Activated CD4-positive, alpha-beta T cell treated with anti-CD3 and anti-CD28 coated beads, Interleukin-2, amount 10 ng/mL, durations not matched to agents 7 days and 5 days (primary cell): ENCODE measurements at regions not wholly inside any gene's neighbourhood (a gene's known extent, or its start where the extent isn't known, plus 50 kb on each side); places are given as distances from the start of the nearest gene placed in this dataset.

Experiments
- CTCF ChIA-PET: fragments of 350-600 bp; sonication (Branson Sonifier 250); formaldehyde crosslinking; loops from one replicate; lab custom pipeline; 2021; ENCODE audit warnings: antibody characterized with exemption; lab: Charles Lee
- POLR2A ChIA-PET: fragments of 350-600 bp; sonication (Branson Sonifier 250); formaldehyde crosslinking; loops from one replicate; lab custom pipeline; 2021; ENCODE audit warnings: antibody characterized with exemption; lab: Charles Lee
- DNase-seq: peaks from one replicate; pipeline ENCODE4 v3.0.0-alpha.2; 2020
- H3K27ac Mint-ChIP-seq: one replicate; pipeline ENCODE4 v1.8.0; 2021; ENCODE audit warnings: mild to moderate bottlenecking, moderate library complexity, mixed read lengths
- H3K27me3 Mint-ChIP-seq: one replicate; pipeline ENCODE4 v1.8.0; 2021; ENCODE audit warnings: mixed read lengths
- H3K36me3 Mint-ChIP-seq: one replicate; pipeline ENCODE4 v1.8.0; 2021; ENCODE audit warnings: low read depth, mixed read lengths
- H3K4me1 Mint-ChIP-seq: one replicate; pipeline ENCODE4 v1.8.0; 2021; ENCODE audit warnings: mixed read lengths
- H3K4me3 Mint-ChIP-seq: one replicate; pipeline ENCODE4 v1.8.0; 2021; ENCODE audit warnings: mild to moderate bottlenecking, moderate library complexity, mixed read lengths
- H3K9me3 Mint-ChIP-seq: one replicate; pipeline ENCODE4 v1.8.0; 2021; ENCODE audit warnings: mixed read lengths

DNA sequence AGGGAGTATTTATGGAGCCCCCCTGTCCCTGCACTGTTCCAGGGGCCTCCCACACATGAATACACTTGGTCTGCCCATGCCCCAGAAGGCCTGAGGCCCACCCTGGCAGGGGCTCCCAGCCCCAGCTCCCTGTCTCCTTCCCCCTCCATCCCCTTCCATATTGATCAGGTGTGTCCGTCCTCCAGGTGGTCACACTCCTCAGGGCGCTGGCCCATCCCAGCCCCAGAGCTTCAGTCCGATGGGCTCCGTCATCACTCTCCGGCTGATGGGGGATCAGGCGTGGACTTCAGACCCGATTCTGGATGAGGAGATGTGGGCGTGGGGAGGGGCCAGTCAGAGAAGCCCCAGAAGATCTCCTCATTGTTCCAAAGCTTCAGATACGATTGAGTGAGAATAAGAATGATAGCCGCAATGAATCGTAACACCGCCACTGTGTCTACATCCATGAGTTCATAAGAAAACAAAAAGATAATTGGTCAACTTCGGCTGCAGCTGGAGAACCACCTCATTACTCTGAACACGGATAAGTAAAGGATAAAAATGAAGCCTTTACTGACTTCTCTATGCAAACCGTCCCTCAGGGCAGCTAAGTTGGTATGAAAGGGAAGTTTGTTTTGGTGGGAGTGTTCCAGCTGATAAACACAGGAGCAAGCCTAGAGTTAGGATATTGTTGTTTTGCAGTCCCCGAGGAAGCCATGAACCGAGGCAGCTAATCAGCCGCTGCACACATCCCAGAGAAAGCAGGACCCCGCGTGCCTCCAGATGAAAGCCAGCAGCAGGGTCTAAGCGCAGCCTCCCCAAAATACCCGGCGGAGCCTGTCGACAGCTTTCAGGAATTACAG, 279.5 kb downstream of the NDUFA10 start:
- no peaks in the 10 kb centered on the region for H3K4me1 Mint-ChIP-seq
- CTCF ChIA-PET, result no interaction called here
- H3K9me3 Mint-ChIP-seq, result no peaks in the 10 kb centered on the region
- no peak overlapping the region for H3K27ac Mint-ChIP-seq
- H3K36me3 Mint-ChIP-seq, result no peaks in the 10 kb centered on the region
- POLR2A ChIA-PET, result no interaction called here
- DNase-seq, result no peak
- H3K4me3 Mint-ChIP-seq, result no peak overlapping the region
- no peaks in the 10 kb centered on the region for H3K27me3 Mint-ChIP-seq

DNA sequence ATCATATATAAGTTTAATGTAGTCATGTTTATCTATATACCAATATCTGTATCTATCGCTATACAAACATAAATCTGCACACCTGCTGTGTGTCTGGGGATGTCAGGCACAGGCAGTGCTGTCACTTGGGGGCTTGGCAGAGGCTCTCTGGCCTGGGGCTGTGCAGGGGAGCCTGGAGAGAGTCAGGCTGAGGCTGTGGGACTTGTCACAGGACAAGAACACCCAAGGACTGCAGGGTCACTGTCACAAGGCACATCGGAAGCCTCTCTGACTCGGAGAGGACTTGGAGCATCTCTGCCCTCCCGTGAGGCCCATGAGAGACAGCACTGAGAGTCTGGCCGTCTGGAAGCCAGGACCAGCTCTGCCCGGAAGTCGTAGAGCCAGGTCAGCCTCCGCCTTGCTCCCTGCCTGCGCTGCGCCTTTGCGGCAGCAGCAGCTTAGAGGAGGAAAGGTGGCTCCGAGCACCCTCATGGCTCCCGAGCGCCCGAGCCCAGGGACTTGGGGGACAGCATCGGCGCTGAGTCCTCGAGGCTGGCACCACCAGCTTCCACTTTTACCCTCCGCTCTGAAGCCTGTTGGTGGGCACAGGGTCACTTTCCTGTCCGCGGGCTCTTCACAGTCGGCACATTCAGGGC, 280.3 kb downstream of the NDUFA10 start:
- Mint-ChIP-seq H3K27ac (no peak overlapping the region), H3K9me3 (no peaks in the 10 kb centered on the region), H3K36me3 (no peaks in the 10 kb centered on the region), H3K27me3 (no peaks in the 10 kb centered on the region), H3K4me1 (no peaks in the 10 kb centered on the region), H3K4me3 (no peak overlapping the region)
- no peak for DNase-seq
- ChIA-PET CTCF (no interaction called here), POLR2A (no interaction called here)

DNA sequence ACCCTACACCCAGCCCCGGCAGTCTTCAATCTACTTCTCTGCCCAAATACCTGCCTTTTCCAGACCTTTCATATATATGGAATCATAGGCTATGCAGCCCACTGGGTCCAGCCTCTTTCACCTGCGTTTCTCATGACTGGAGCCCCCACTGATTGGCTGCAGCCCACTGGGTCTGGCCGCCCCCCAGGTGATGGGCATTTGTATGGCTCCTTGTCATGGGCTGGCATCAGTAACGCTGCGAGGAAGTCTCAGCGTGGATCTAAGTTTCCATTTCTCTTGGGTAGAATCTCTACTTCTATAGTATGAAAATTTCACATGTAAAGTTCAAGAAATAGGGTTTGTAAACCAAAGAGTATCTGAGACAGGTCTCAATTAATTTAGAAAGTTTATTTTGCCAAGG, 281.9 kb downstream of the NDUFA10 start:
- Mint-ChIP-seq H3K27ac (no peak overlapping the region), H3K9me3 (no peaks in the 10 kb centered on the region), H3K4me3 (no peak overlapping the region), H3K4me1 (no peaks in the 10 kb centered on the region), H3K36me3 (no peaks in the 10 kb centered on the region), H3K27me3 (no peaks in the 10 kb centered on the region)
- CTCF ChIA-PET, result interaction anchor here (0.6 kb wide), 1 partner anchor 574 kb away, joined by 5 read pairs; no protein-coding TSS in a partner anchor
- POLR2A ChIA-PET, result no interaction called here
- DNase-seq, result no peak

- H3K36me3 Mint-ChIP-seq, result no peaks in the 10 kb centered on the region
- ChIA-PET CTCF (no interaction called here), POLR2A (no interaction called here)
- H3K27me3 Mint-ChIP-seq, result no peaks in the 10 kb centered on the region
- no peak overlapping the region for H3K4me3 Mint-ChIP-seq
- no peaks in the 10 kb centered on the region for H3K4me1 Mint-ChIP-seq
- no peak overlapping the region for H3K27ac Mint-ChIP-seq
- no peaks in the 10 kb centered on the region for H3K9me3 Mint-ChIP-seq
- no peak for DNase-seq
These were observed 282.8 kb downstream of the NDUFA10 start for GRCh38 chr2:239742377-239742776.

DNA sequence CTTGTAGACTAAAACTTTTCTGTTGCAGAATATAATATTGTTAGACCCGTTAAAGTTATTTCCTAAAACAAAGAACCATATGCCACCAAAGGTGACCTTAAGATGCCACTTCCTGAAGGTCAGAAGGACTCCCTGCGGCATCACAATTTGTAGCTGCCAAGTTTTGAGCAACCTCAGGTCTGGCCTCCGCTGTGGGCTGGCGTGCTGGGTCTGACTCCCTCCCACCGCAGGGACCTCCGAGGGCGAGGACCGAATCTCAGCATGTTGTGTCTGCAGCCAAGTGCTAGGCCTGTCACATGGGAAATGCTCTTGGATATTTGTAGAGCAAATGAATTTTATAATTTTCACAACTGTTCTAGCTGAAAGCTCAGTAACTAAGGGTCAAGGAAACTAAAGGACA, 285.9 kb downstream of the NDUFA10 start:
- POLR2A ChIA-PET, result no interaction called here
- Mint-ChIP-seq H3K36me3 (no peaks in the 10 kb centered on the region), H3K4me3 (no peak overlapping the region), H3K9me3 (no peaks in the 10 kb centered on the region), H3K4me1 (no peaks in the 10 kb centered on the region), H3K27ac (no peak overlapping the region), H3K27me3 (no peaks in the 10 kb centered on the region)
- CTCF ChIA-PET, result interaction anchor here (0.6 to 1.7 kb wide), 2 partner anchors 10 to 671 kb away, joined by 3 to 5 read pairs; no protein-coding TSS in a partner anchor
- DNase-seq, result no peak

DNA sequence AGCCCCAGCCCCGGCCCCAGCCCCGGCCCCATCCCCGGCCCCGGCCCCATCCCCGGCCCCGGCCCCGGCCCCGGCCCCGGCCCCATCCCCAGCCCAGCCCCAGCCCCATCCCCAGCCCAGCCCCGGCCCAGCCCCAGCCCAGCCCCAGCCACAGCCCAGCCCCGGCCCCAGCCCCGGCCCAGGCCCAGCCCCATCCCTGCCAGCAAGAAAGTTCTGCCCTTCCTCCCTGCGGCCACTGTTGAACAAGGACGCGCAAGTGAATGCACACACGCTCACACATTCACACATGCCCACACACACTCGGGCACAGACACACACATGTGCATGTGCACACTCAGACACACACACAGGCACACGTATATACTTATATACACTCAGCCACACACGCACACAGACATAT, 287.0 kb downstream of the NDUFA10 start:
- DNase-seq, result no peak
- no peaks in the 10 kb centered on the region for H3K27me3 Mint-ChIP-seq
- ChIA-PET CTCF (no interaction called here), POLR2A (no interaction called here)
- peaks cover 6% of the 10 kb centered on the region for H3K9me3 Mint-ChIP-seq
- H3K4me3 Mint-ChIP-seq, result no peak overlapping the region
- H3K27ac Mint-ChIP-seq, result no peak overlapping the region
- no peaks in the 10 kb centered on the region for H3K36me3 Mint-ChIP-seq
- no peaks in the 10 kb centered on the region for H3K4me1 Mint-ChIP-seq

GRCh38 chr2:239737144-239737463, 288.0 kb downstream of the NDUFA10 start:
- H3K4me3 Mint-ChIP-seq, result no peak overlapping the region
- H3K27ac Mint-ChIP-seq, result no peak overlapping the region
- H3K4me1 Mint-ChIP-seq, result no peaks in the 10 kb centered on the region
- ChIA-PET CTCF (no interaction called here), POLR2A (no interaction called here)
- H3K9me3 Mint-ChIP-seq, result peaks cover 6% of the 10 kb centered on the region
- no peak for DNase-seq
- H3K27me3 Mint-ChIP-seq, result no peaks in the 10 kb centered on the region
- H3K36me3 Mint-ChIP-seq, result no peaks in the 10 kb centered on the region

DNA sequence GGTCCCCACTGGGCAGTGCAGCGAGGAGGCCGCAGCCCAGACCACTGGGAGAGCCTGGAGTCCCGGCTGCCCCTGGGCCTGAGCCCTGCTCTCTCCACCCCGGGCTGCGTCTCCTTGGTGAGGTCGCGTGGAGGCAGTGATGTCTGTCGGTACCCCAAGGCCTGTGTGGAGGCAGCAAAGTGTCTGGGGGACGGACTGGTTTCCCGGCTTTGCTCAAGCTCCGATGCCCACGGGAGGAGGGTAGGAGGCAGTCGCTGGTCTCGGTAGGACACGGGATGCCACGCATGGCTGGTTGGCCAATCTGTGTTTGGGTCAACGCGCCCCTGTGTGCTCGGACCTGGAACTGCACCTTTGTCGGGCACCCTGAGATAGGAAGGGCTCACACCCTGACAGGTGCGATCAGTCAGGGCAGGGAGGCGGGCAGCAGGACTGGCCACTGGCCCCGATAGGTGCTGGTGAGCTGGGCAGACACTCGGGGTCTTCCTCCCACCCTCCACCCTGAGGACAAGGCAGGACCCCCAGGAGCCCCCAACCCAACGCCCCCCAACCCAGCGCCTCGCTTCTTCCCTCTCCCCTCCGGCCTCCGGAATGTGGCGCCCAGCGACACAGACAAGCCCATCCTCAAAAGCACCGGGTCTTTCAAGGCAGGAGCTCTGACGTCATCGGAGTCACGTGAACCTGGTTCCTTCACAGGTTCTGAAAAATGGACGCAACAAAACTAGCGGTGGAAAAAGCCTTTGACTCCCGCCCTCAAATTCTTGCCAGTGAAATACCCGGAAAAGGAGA, 288.6 kb downstream of the NDUFA10 start:
- POLR2A ChIA-PET, result no interaction called here
- H3K4me1 Mint-ChIP-seq, result no peaks in the 10 kb centered on the region
- H3K27me3 Mint-ChIP-seq, result no peaks in the 10 kb centered on the region
- no peak overlapping the region for H3K4me3 Mint-ChIP-seq
- H3K27ac Mint-ChIP-seq, result no peak overlapping the region
- H3K36me3 Mint-ChIP-seq, result no peaks in the 10 kb centered on the region
- no peak for DNase-seq
- peaks cover 6% of the 10 kb centered on the region for H3K9me3 Mint-ChIP-seq
- CTCF ChIA-PET, result no interaction called here

DNA sequence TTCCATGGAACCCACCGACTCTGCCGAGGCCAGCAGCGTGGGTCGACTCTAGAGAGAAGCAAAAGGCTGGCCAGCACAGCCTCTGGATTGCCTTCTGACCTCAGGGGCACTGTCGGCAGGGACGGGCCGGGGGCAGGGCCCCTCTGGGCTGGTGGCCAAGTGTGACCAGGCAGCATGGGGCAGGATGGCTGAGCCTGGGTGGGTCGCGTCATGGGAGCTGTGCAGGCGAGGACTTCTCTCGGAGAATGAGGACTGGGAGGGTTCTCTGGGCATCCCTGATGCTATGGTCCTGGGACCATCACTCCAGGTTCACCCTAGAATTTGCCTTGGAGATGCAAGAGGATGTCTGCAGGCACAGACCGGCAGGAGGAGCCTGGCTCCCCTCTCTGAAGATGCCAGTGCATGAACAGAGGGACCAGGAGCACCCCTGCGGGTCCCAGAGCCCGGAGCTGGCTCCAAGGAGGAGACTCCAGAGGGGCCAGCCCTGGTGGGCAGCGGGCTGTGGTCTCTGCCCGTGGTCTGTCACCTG, 289.2 kb downstream of the NDUFA10 start:
- no peak overlapping the region for H3K4me3 Mint-ChIP-seq
- H3K36me3 Mint-ChIP-seq, result no peaks in the 10 kb centered on the region
- H3K4me1 Mint-ChIP-seq, result no peaks in the 10 kb centered on the region
- DNase-seq, result no peak
- H3K27ac Mint-ChIP-seq, result no peak overlapping the region
- ChIA-PET POLR2A (no interaction called here), CTCF (no interaction called here)
- peaks cover 6% of the 10 kb centered on the region for H3K9me3 Mint-ChIP-seq
- no peaks in the 10 kb centered on the region for H3K27me3 Mint-ChIP-seq

DNA sequence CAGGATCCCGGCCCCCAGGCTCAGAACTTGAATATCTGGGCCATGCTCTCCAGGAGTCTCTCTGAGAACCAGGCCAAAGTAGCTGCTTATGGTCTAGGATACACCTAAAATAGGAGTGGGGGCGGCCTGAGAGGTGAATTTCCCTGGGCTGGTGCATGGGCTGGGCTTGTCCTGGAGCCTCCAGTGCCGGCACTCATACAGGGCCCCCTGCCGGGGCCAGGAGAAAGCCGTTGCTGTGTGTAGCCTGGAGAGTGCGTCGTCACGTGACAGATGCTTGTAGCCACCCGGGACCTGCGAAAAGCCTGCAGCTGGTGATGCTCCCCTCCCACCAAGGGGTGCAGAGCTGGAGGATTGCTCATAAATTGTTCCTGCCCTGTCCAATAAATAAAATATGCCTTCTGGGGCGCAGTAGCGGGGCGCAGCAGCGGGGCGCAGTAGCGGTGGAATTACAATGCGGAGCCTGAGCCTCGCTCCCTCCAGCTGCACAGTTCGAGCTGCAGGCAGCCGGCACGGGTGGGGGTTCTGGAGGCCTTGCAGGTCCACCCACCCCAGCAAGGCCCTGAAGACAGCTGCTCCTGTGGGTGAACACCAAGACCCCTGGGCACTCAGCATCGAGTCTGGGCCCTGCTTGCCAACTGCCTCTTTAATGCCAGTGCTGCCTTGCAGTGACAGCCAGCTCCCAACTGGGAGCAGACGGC, 289.9 kb downstream of the NDUFA10 start:
- H3K4me3 Mint-ChIP-seq, result no peak overlapping the region
- no peak overlapping the region for H3K27ac Mint-ChIP-seq
- DNase-seq, result no peak
- CTCF ChIA-PET, result no interaction called here
- H3K27me3 Mint-ChIP-seq, result no peaks in the 10 kb centered on the region
- peaks cover 6% of the 10 kb centered on the region for H3K9me3 Mint-ChIP-seq
- no peaks in the 10 kb centered on the region for H3K4me1 Mint-ChIP-seq
- POLR2A ChIA-PET, result no interaction called here
- no peaks in the 10 kb centered on the region for H3K36me3 Mint-ChIP-seq

- POLR2A ChIA-PET, result no interaction called here
- DNase-seq, result no peak
- peaks cover 6% of the 10 kb centered on the region for H3K9me3 Mint-ChIP-seq
- CTCF ChIA-PET, result no interaction called here
- no peaks in the 10 kb centered on the region for H3K36me3 Mint-ChIP-seq
- H3K27ac Mint-ChIP-seq, result no peak overlapping the region
- H3K4me1 Mint-ChIP-seq, result no peaks in the 10 kb centered on the region
- no peak overlapping the region for H3K4me3 Mint-ChIP-seq
- H3K27me3 Mint-ChIP-seq, result no peaks in the 10 kb centered on the region
These were observed 290.6 kb downstream of the NDUFA10 start for GRCh38 chr2:239734436-239735005.

- no peak overlapping the region for H3K4me3 Mint-ChIP-seq
- ChIA-PET CTCF (no interaction called here), POLR2A (no interaction called here)
- no peak overlapping the region for H3K27ac Mint-ChIP-seq
- no peaks in the 10 kb centered on the region for H3K27me3 Mint-ChIP-seq
- DNase-seq, result no peak
- peaks cover 6% of the 10 kb centered on the region for H3K9me3 Mint-ChIP-seq
- no peaks in the 10 kb centered on the region for H3K36me3 Mint-ChIP-seq
- no peaks in the 10 kb centered on the region for H3K4me1 Mint-ChIP-seq
These were observed 292.5 kb downstream of the NDUFA10 start for GRCh38 chr2:239732666-239733010.
